DMS79 (cell line): ENCODE measurements at regions not wholly inside any gene's neighbourhood (a gene's known extent, or its start where the extent isn't known, plus 50 kb on each side); places are given as distances from the start of the nearest gene placed in this dataset.

Experiments used
- DNase-seq: peaks from one replicate; lab custom pipeline; 2025; lab: John Stamatoyannopoulos, UW

GRCh38 chr2:5955921-5956320 is 263.7 kb downstream of the SOX11 start:
- DNase-seq = no peak

- DNase-seq = no peak
Observed at GRCh38 chr2:5959836-5960820, 267.9 kb downstream of the SOX11 start.

- DNase-seq = no peak
Observed at GRCh38 chr2:5967506-5967905, 275.3 kb downstream of the SOX11 start.

- DNase-seq = no peak
Observed at GRCh38 chr2:5969303-5969702, 277.1 kb downstream of the SOX11 start.

GRCh38 chr2:5970347-5970746 is 278.2 kb downstream of the SOX11 start:
- no peak for DNase-seq

GRCh38 chr2:5974477-5974876 is 282.3 kb downstream of the SOX11 start:
- no peak for DNase-seq

- DNase-seq = no peak
Observed at GRCh38 chr2:5975401-5975800, 283.2 kb downstream of the SOX11 start.

- DNase-seq = no peak
Observed at GRCh38 chr2:5976531-5977065, 284.4 kb downstream of the SOX11 start.

GRCh38 chr2:5977477-5977876 is 285.3 kb downstream of the SOX11 start:
- DNase-seq = no peak

GRCh38 chr2:5978131-5978751 is 286.1 kb downstream of the SOX11 start:
- DNase-seq = no peak

- DNase-seq = peak; percentile 51
Observed at GRCh38 chr2:5980450-5981190, 288.4 kb downstream of the SOX11 start.

- DNase-seq = peak; percentile 34
Observed at GRCh38 chr2:5982193-5982902, 290.2 kb downstream of the SOX11 start.

- no peak for DNase-seq
Observed at GRCh38 chr2:5982903-5983265, 290.7 kb downstream of the SOX11 start.

- no peak for DNase-seq
Observed at GRCh38 chr2:5983511-5984272, 291.5 kb downstream of the SOX11 start.

GRCh38 chr2:5984273-5984655 is 292.1 kb downstream of the SOX11 start:
- DNase-seq = no peak

GRCh38 chr2:5984946-5985345 is 292.8 kb downstream of the SOX11 start:
- no peak for DNase-seq

- peak; percentile 14 for DNase-seq
Observed at GRCh38 chr2:5985536-5986385, 293.6 kb downstream of the SOX11 start.

GRCh38 chr2:5986801-5987787 is 294.9 kb downstream of the SOX11 start:
- peak; percentile 86 for DNase-seq

- DNase-seq = no peak
Observed at GRCh38 chr2:5988120-5988519, 295.9 kb downstream of the SOX11 start.
